D721Med (cell line): ENCODE measurements at regions not wholly inside any gene's neighbourhood (a gene's known extent, or its start where the extent isn't known, plus 50 kb on each side); places are given as distances from the start of the nearest gene placed in this dataset.
A peak's percentile ranks its signal among the peaks of the same experiment; 100 is the strongest.

Experiments used
- DNase-seq: peaks from one replicate; pipeline ENCODE4 v3.0.0; 2011; ENCODE audit warnings: low spot score; ENCODE audit not compliant: insufficient read length
- FAIRE-seq: peaks from 2 replicates; lab custom pipeline; 2011; peaks lifted over from hg19 to GRCh38; lab: Jason Lieb, UNC
- CTCF ChIP-seq: IDR thresholded peaks from 2 replicates; pipeline ENCODE4 v1.5.1; 2012; ENCODE audit warnings: mild to moderate bottlenecking, control low read depth; ENCODE audit not compliant: insufficient read depth; ENCODE audit errors: missing control alignments

- no peak for FAIRE-seq
- TF ChIP-seq CTCF = no peak
- no peak for DNase-seq
Observed at GRCh38 chr11:43545610-43546009, 134.9 kb upstream of the HSD17B12 start.

GRCh38 chr11:43546561-43547429 is 133.7 kb upstream of the HSD17B12 start:
- DNase-seq = no peak
- FAIRE-seq = no peak
- no peak for TF ChIP-seq CTCF

GRCh38 chr11:43547430-43547831 is 133.1 kb upstream of the HSD17B12 start:
- no peak for DNase-seq
- TF ChIP-seq CTCF = no peak
- FAIRE-seq = no peak

- FAIRE-seq = no peak
- no peak for TF ChIP-seq CTCF
- no peak for DNase-seq
Observed at GRCh38 chr11:43547889-43548381, 132.6 kb upstream of the HSD17B12 start.

GRCh38 chr11:43548916-43549315 is 131.6 kb upstream of the HSD17B12 start:
- TF ChIP-seq CTCF = no peak
- DNase-seq (no peak), FAIRE-seq (peak; percentile 61)

GRCh38 chr11:43549624-43550023 is 130.9 kb upstream of the HSD17B12 start:
- no peak for TF ChIP-seq CTCF
- FAIRE-seq (no peak), DNase-seq (no peak)

GRCh38 chr11:43550714-43551113 is 129.8 kb upstream of the HSD17B12 start:
- FAIRE-seq = no peak
- DNase-seq = no peak
- no peak for TF ChIP-seq CTCF
